SK-N-SH (cell line): ENCODE measurements at regions not wholly inside any gene's neighbourhood (a gene's known extent, or its start where the extent isn't known, plus 50 kb on each side); places are given as distances from the start of the nearest gene placed in this dataset.

Experiments used
- CTCF ChIA-PET: fragments of 300-600, 350-600 bp; formaldehyde crosslinking; extraction: SDS; loops from one replicate; lab custom pipeline; 2021; lab: Yijun Ruan, JAX
- POLR2A ChIA-PET: fragments of 350-600 bp; sonication (Branson Sonifier 250); formaldehyde crosslinking; extraction: SDS; loops from one replicate; lab custom pipeline; 2020; ENCODE audit warnings: antibody characterized with exemption, inconsistent platforms; lab: Yijun Ruan, JAX
- DNase-seq: peaks from one replicate; pipeline ENCODE4 v3.0.0; 2012
- H2AFZ ChIP-seq: fragments of 200-600 bp; sonication (generic); 2 replicates; pipeline ENCODE4 v1.8.1; 2016; ENCODE audit warnings: antibody characterized with exemption, mild to moderate bottlenecking, low read depth
- H3F3A ChIP-seq: fragments of 200-600 bp; sonication (generic); replicated peaks from 2 replicates; pipeline ENCODE3; 2016; ENCODE audit warnings: antibody characterized with exemption, mild to moderate bottlenecking; ENCODE audit not compliant: insufficient read depth
- H3K27ac ChIP-seq, 2 experiments: fragments of 200-500 bp in 1 of 2; fragments of 200-600 bp in 1 of 2; sonication (Bioruptor generic) in 1 of 2; sonication (generic), shearing (Covaris generic) in 1 of 2; 2 replicates each; pipeline versions ENCODE4 v1.5.1 to v1.6.1; 2014 to 2016; ENCODE audit warnings: low read depth in 2 of 2, inconsistent platforms in 1 of 2, low read length in 1 of 2, mild to moderate bottlenecking in 1 of 2, mixed read lengths in 1 of 2
- H3K27me3 ChIP-seq: fragments of 200-600 bp; sonication (generic), shearing (Covaris generic); 2 replicates; pipeline ENCODE4 v1.6.1; 2016; ENCODE audit warnings: mixed run types; ENCODE audit not compliant: insufficient read depth
- H3K36me3 ChIP-seq, 2 experiments: fragments of 200-500 bp in 1 of 2; fragments of 200-600 bp in 1 of 2; sonication (Bioruptor generic) in 1 of 2; sonication (generic) in 1 of 2; replicated peaks in 1 of 2; 2 replicates each; pipeline versions ENCODE3 to v1.5.1; 2014 to 2016; ENCODE audit warnings: low read length in 1 of 2, mild to moderate bottlenecking in 1 of 2; ENCODE audit not compliant: insufficient read depth in 2 of 2, control insufficient read depth in 1 of 2
- H3K4me1 ChIP-seq, 2 experiments: fragments of 200-500 bp in 1 of 2; fragments of 200-600 bp in 1 of 2; sonication (Bioruptor generic) in 1 of 2; sonication (generic), shearing (Covaris generic) in 1 of 2; 2 replicates each; pipeline versions ENCODE4 v1.5.1 to v1.6.1; 2014 to 2016; ENCODE audit warnings: low read depth in 1 of 2, low read length in 1 of 2, mixed run types in 1 of 2; ENCODE audit not compliant: insufficient read depth in 2 of 2, control insufficient read depth in 1 of 2
- H3K4me2 ChIP-seq: fragments of 200-600 bp; sonication (generic), shearing (Covaris generic); 2 replicates; pipeline ENCODE4 v1.6.1; 2017; ENCODE audit warnings: mixed run types
- H3K4me3 ChIP-seq, 2 experiments: fragments of 200-500 bp in 1 of 2; fragments of 200-600 bp in 1 of 2; sonication (Bioruptor generic) in 1 of 2; sonication (generic), shearing (Covaris generic) in 1 of 2; 2 replicates each; pipeline versions ENCODE4 v1.5.1 to v1.8.1; 2014 to 2016; ENCODE audit warnings: low read depth in 2 of 2, inconsistent platforms in 1 of 2, low read length in 1 of 2, mild to moderate bottlenecking in 1 of 2, mixed read lengths in 1 of 2, moderate library complexity in 1 of 2
- H3K79me2 ChIP-seq: fragments of 200-600 bp; sonication (generic); 2 replicates; pipeline ENCODE4 v1.8.1; 2017; ENCODE audit warnings: mild to moderate bottlenecking; ENCODE audit not compliant: insufficient read depth
- H3K9ac ChIP-seq: fragments of 200-600 bp; sonication (generic); 2 replicates; pipeline ENCODE4 v1.6.1; 2017; ENCODE audit warnings: mixed run types
- H3K9me2 ChIP-seq: fragments of 200-600 bp; sonication (generic); 2 replicates; pipeline ENCODE4 v1.6.1; 2017; ENCODE audit warnings: mixed run types
- H3K9me3 ChIP-seq: fragments of 200-600 bp; sonication (generic); 2 replicates; pipeline ENCODE4 v1.6.1; 2017; ENCODE audit warnings: mixed run types, mild to moderate bottlenecking, moderate library complexity
- H4K20me1 ChIP-seq: fragments of 200-600 bp; sonication (generic); 2 replicates; pipeline ENCODE4 v1.6.1; 2017; ENCODE audit warnings: mild to moderate bottlenecking, mixed run types; ENCODE audit not compliant: insufficient read depth
- FOXJ3 ChIP-seq: sonication (generic); formaldehyde crosslinking; IDR thresholded peaks from 2 replicates; pipeline ENCODE4 v1.5.1; 2020; ENCODE audit warnings: mild to moderate bottlenecking, missing genetic modification reagents
- MEF2A ChIP-seq: IDR thresholded peaks from 2 replicates; pipeline ENCODE4 v1.4.0; 2012; ENCODE audit warnings: low read depth, borderline replicate concordance
- NFIC ChIP-seq: IDR thresholded peaks from 2 replicates; pipeline ENCODE4 v1.4.0; 2012; ENCODE audit warnings: borderline replicate concordance
- PBX3 ChIP-seq: IDR thresholded peaks from 2 replicates; pipeline ENCODE4; 2012
- POLR2AphosphoS5 ChIP-seq: IDR thresholded peaks from 2 replicates; pipeline ENCODE4 v1.6.1; 2012; ENCODE audit warnings: low read depth, low read length
- RAD21 ChIP-seq: IDR thresholded peaks from 2 replicates; pipeline ENCODE4 v1.6.1; 2012; ENCODE audit warnings: mild to moderate bottlenecking, low read length
- RCOR1 ChIP-seq: fragments of 150-350 bp; IDR thresholded peaks from 2 replicates; pipeline ENCODE4 v1.6.1; 2017; ENCODE audit warnings: antibody characterized with exemption, low read length
- RFX5 ChIP-seq: IDR thresholded peaks from 2 replicates; pipeline ENCODE4 v1.6.1; 2012; ENCODE audit warnings: mild to moderate bottlenecking, improper control_type of control experiment, low read length
- RXRA ChIP-seq: IDR thresholded peaks from 2 replicates; pipeline ENCODE4 v1.4.0; 2012; ENCODE audit warnings: low read depth, mild to moderate bottlenecking, borderline replicate concordance
- TCF12 ChIP-seq: IDR thresholded peaks from 2 replicates; pipeline ENCODE4 v1.4.0; 2012
- TEAD4 ChIP-seq: IDR thresholded peaks from 2 replicates; pipeline ENCODE4 v1.4.0; 2012; ENCODE audit warnings: mild to moderate bottlenecking, borderline replicate concordance; ENCODE audit not compliant: insufficient read depth
- WGBS: methylation state at CpG from one replicate; pipeline ENCODE4 v1.1.6; 2017; ENCODE audit warnings: low lambda C conversion rate; 5-methylcytosine and 5-hydroxymethylcytosine counted together
- TF ChIP-seq, protein P1 (sequence below): fragments of 150-350 bp; IDR thresholded peaks from 2 replicates; pipeline ENCODE4 v1.6.1; 2017; ENCODE audit warnings: antibody characterized with exemption, low read length, low read depth, borderline replicate concordance
- TF ChIP-seq, protein P2 (sequence below): IDR thresholded peaks from 2 replicates; pipeline ENCODE4 v1.4.0; 2012; ENCODE audit warnings: low read depth
- TF ChIP-seq, protein P3 (sequence below): fragments of 200-600 bp; sonication (generic); IDR thresholded peaks from 2 replicates; pipeline ENCODE4 v1.6.1; 2017; ENCODE audit warnings: antibody characterized with exemption, mild to moderate bottlenecking, moderate library complexity

DNA sequence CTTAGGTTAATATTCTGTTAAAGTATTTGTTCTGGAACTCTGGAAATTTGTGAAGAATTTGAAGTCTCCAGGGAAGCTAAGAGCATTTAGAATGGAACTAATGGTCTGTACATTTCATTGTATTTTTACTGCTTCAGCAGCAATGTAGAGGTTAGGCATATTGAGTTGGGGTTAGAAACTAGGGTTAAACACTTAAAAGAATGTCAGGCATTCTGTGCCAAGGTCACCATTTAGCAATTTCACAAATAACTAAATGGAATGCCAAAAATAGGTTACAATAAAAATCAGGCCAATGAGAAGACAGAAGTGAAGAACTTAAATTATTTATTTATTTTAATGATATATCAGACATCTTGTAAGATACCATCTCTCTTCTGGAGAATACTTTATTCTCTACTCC is 210.8 kb downstream of the C12orf50 start:
- Histone ChIP-seq H3K79me2 (no peaks in the 10 kb centered on the region), H3K27me3 (no peaks in the 10 kb centered on the region), H3K4me2 (no peak overlapping the region), H3K9me3 (no peaks in the 10 kb centered on the region), H2AFZ (no peak overlapping the region), H3K36me3 (no peaks in the 10 kb centered on the region), H3K9ac (no peak overlapping the region), H3F3A (peaks cover 10% of the 10 kb centered on the region), H3K4me1 (0 out of 4 replicates have a peak, but pooled peaks cover 0 to under 1% of the 10 kb centered on the region in 2 experiments), H3K4me3 (no peak overlapping the region), H3K9me2 (no peaks in the 10 kb centered on the region), H4K20me1 (no peaks in the 10 kb centered on the region), H3K27ac (no peak overlapping the region)
- DNase-seq: no peak
- ChIA-PET POLR2A (no interaction called here), CTCF (no interaction called here)
- TF ChIP-seq RAD21 (no peak), RFX5 (no peak), TEAD4 (no peak), RCOR1 (no peak)
- TF ChIP-seq, protein P1, sequence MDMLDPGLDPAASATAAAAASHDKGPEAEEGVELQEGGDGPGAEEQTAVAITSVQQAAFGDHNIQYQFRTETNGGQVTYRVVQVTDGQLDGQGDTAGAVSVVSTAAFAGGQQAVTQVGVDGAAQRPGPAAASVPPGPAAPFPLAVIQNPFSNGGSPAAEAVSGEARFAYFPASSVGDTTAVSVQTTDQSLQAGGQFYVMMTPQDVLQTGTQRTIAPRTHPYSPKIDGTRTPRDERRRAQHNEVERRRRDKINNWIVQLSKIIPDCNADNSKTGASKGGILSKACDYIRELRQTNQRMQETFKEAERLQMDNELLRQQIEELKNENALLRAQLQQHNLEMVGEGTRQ: no peak
- TF ChIP-seq, protein P2, sequence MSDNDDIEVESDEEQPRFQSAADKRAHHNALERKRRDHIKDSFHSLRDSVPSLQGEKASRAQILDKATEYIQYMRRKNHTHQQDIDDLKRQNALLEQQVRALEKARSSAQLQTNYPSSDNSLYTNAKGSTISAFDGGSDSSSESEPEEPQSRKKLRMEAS: no peak

- TF ChIP-seq POLR2AphosphoS5 (no peak), TCF12 (0 out of 2 replicates have a peak, but pooled peaks have one; percentile 4), RAD21 (no peak), RXRA (0 out of 2 replicates have a peak, but pooled peaks have one; percentile 31), PBX3 (no peak), MEF2A (0 out of 2 replicates have a peak, but pooled peaks have one; percentile 50), NFIC (peak; percentile 35; the same call in 1 of the 2 replicates), TEAD4 (no peak), FOXJ3 (CRISPR knock-in tag) (no peak)
- TF ChIP-seq, protein P3, sequence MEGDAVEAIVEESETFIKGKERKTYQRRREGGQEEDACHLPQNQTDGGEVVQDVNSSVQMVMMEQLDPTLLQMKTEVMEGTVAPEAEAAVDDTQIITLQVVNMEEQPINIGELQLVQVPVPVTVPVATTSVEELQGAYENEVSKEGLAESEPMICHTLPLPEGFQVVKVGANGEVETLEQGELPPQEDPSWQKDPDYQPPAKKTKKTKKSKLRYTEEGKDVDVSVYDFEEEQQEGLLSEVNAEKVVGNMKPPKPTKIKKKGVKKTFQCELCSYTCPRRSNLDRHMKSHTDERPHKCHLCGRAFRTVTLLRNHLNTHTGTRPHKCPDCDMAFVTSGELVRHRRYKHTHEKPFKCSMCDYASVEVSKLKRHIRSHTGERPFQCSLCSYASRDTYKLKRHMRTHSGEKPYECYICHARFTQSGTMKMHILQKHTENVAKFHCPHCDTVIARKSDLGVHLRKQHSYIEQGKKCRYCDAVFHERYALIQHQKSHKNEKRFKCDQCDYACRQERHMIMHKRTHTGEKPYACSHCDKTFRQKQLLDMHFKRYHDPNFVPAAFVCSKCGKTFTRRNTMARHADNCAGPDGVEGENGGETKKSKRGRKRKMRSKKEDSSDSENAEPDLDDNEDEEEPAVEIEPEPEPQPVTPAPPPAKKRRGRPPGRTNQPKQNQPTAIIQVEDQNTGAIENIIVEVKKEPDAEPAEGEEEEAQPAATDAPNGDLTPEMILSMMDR: no peak
- no peak overlapping the region for H3K9ac ChIP-seq
- H3K27me3 ChIP-seq: no peaks in the 10 kb centered on the region
- DNase-seq: no peak
- peaks cover 20% of the 10 kb centered on the region for H3F3A ChIP-seq
- H3K79me2 ChIP-seq: no peaks in the 10 kb centered on the region
- H4K20me1 ChIP-seq: no peaks in the 10 kb centered on the region
- CTCF ChIA-PET: no interaction called here
- H3K9me3 ChIP-seq: no peaks in the 10 kb centered on the region
- no peak overlapping the region for H3K4me3 ChIP-seq
- H3K9me2 ChIP-seq: no peaks in the 10 kb centered on the region
- H2AFZ ChIP-seq: no peak overlapping the region
- H3K4me2 ChIP-seq: no peak overlapping the region
- peaks cover 0 to 14% of the 10 kb centered on the region in 2 experiments; a peak in 1 of 4 replicates for H3K4me1 ChIP-seq
- H3K36me3 ChIP-seq: no peaks in the 10 kb centered on the region
- POLR2A ChIA-PET: no interaction called here
- no peak overlapping the region for H3K27ac ChIP-seq
- 81% methylated on average over 6 of the region's 6 CpGs for WGBS
Measured at GRCh38 chr12:87815771-87816585, 213.2 kb downstream of the C12orf50 start.
